Suppressor macrophage treated with lipopolysaccharide for 1 hour (primary cell): ENCODE measurements at regions not wholly inside any gene's neighbourhood (a gene's known extent, or its start where the extent isn't known, plus 50 kb on each side); places are given as distances from the start of the nearest gene placed in this dataset.

Source experiments
- DNase-seq, 3 donors: peaks; one replicate each; pipeline ENCODE4 v3.0.0-alpha.2; 2020 to 2022

DNA sequence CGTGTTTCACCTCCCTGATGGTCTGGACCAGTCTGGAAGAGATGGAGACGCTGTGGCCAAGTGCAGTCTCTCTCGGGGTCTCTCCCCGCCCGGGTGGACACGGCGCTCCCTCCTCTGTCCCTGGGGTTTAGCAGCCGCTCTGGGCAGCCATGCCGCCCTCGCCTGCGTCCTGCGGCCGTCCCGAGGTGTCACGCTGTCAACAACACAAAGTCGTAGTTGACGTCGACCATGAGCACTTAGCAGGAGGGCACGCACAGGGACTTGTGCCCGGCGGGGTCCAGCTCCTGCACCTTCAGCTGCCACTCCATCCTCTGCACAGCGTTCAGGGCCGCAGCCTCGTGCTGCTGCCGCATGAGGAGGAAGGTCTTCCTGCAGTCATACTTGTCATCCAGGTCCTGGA lies 368.9 kb downstream of the CDH9 start:
- no peak for DNase-seq

DNA sequence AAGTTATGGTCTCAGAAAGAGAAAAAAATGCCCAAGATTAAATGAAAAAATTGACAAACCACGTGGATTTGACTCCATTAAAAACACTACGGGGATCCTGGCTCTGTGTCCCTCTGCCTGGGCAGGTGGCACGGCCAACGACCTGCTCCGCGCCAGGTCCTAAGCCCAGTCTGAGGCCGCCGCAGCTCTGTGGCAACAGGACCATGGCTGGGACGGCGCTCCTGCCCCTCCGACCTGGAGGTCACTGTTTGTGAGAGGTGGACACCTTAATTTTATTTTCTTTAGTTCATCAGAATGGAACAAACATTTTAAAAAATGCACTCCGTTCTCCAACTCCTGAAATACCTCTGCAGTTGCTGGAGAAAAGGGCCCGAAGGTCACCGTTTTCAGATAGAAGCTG lies 369.4 kb downstream of the CDH9 start:
- DNase-seq: no peak

GRCh38 chr5:26666371-26666770 lies 372.0 kb downstream of the CDH9 start:
- no peak for DNase-seq

DNA sequence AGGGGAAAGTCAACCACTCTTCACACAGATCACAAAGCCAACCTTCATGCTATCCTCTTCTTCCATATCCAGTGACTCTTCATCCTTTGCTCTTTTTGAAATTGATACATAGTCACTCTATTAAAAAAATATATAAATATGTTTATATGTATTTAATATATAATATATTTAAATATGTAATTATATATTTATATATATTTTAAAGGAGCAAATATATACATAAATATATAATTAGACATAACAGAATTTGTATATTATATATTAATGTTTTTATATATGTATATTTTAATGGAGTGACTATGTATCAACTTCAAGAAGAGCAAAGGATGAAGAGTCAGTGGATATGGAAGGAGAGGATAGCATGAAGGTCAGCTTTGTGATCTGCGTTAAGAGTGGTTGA lies 374.9 kb downstream of the CDH9 start:
- DNase-seq: no peak

DNA sequence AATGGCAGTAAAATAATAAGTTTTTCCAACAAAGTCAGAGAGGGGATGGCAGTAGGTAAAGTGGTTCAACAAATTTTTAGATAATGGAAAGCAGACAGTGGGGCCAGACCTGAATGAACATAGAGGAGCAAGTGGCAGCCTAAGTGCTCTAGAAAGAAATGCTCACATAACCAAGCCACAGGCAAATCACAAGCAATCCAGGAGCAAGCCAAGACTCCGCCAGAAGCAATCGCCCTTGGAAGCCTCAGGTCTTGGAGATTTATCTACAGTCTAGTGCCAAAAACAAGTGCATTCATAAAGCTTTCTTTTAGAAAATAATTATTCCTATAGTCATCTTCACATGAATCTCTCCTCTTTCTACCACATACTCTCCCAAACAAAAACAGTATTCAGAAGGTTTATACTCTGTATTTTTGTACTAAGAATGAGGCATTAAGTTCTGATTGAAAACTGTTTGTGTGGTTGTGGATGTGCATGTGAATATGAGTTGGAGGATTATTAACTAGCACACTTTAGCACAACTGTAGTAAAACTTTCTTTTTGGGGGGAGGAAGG lies 375.5 kb downstream of the CDH9 start:
- DNase-seq: no peak

- DNase-seq: no peak
Observed at GRCh38 chr5:26660116-26660515, 378.3 kb downstream of the CDH9 start.

GRCh38 chr5:26649000-26649399 lies 389.4 kb downstream of the CDH9 start:
- no peak for DNase-seq

DNA sequence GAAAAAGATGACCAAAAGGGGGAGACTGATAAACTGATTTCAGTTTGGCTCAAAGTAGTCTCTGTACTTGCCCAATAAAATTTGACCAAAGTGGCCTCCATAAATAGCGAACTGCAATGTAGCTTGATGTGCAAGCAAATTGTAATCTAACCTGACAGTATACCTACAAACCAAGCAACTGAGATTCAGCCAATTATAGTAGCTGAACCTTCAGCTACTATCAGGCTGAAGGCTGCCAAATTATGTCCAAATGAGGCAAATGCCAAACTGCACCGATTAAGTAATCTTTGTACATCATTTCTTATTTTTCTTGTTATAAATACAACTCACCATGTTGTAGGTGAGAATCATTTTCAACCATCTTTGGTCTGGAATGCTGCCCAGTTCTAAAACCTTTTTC lies 390.6 kb downstream of the CDH9 start:
- no peak for DNase-seq

DNA sequence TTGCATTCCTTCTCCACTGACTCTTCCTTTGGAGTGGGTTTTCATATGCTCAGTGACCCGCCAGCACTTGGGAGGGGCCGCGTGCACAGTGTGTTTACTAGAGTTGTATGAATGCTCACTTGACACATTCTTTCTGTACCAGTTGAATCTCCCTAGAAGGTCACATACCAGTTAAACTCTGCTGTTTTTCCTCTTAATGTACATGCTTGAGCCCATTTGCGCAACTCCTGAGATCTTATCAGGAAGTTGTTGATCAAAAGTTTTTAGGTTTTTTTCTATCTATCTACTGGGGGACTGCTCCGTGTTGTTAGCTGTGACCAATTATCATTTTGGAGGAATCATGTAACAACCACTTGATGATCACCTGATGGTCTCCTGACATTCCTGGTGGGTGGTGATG lies 392.7 kb downstream of the CDH9 start:
- DNase-seq: no peak

DNA sequence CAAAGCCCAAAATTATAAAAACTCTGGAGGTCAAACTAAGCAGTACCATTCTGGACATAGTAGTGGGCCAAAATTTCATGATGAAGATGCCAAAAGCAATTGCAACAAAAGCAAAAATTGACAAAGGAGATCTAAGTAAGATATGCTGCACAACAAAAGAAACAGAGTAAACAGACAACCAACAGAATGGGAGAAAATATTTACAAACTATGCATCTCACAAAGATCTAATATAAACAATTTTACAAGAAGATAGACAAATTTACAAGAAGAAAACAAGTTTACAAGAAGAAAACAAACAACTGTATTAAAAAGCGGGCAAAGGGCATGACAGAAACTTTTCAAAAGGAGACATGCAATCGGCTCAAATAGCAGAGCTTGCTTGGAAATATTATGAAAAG lies 396.9 kb downstream of the CDH9 start:
- DNase-seq: no peak

- DNase-seq: no peak
Observed at GRCh38 chr5:26625099-26625498, 413.3 kb downstream of the CDH9 start.

GRCh38 chr5:26622947-26623346 lies 415.4 kb downstream of the CDH9 start:
- no peak for DNase-seq

DNA sequence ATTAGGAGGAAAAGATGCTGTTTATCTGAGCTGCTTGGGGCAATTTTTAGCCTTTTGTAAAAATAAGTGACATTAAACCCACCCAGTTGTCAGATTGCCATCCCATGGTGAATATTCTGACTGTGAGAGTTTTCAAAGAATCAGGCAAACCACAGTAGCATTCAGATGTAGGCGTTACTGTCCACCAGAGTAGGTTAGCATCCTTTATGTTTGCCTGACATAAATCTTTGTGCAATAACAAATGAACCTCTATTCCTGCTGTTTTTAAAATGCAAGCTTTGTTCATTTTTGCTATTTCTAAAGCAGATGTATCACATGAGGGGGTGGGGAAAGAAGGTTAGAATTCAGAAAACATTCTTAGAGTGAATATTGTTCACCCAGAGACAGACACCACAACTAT lies 427.8 kb downstream of the CDH9 start:
- no peak for DNase-seq

DNA sequence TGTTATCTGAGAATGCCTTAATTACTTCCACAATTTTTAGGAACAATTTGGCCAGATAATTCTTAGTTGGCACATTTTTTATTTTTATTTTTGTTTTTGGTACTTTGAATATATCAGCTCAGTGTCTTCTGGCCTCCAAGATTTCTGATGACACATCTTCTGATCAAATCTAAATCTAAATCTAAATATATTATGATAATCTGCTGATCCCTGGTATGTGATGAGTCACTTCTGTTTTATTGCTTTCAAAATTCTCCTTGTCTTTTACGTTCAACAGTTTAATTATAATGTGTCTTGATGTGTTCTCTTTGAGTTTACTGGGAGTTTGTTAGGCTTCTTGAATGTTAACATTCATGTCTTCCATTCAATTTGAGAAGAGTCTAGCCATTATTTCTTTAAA lies 436.8 kb downstream of the CDH9 start:
- DNase-seq: no peak

- DNase-seq: peak in 1 of 3 donors; percentile 0
Observed at GRCh38 chr5:26582350-26583045, 455.9 kb downstream of the CDH9 start.

- DNase-seq: no peak
Observed at GRCh38 chr5:26579712-26580111, 458.7 kb downstream of the CDH9 start.

DNA sequence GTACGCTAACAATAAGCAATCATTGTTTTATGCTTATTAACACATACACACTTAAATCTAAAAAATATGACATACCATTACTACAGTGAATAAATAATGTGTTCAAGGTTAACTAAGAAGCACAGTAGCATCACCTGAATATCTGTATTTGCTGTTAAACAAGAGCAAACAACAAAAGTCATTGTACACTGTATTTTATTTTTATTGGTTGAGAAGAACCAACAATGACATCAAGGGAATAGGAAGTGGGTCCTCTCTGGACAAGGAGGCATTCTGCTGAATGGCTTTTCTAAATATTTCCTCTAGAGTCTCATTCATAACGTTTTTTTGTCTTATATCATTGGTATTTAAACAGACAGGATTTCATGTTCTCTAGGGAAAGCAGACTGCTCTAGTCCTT lies 460.4 kb downstream of the CDH9 start:
- DNase-seq: no peak

DNA sequence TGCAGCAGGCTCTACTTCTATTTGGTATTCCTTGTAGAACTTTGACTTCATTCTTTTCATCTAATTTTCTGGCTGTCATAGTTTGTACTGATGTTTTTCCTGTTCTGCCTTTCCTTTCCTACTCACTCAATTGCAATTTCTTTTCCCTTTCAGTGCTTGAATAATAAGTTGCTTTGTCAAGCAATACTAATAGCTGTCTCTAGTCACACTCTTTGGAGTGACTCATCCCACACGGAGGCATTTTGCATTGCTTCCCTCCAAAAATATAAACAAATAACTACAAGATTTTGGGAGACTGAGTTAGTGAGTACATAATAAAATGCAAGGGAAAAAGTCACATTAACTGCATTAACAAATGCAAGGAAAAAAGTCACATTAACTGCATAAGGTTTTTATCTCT lies 465.9 kb downstream of the CDH9 start:
- no peak for DNase-seq

GRCh38 chr5:26569929-26570258 lies 468.5 kb downstream of the CDH9 start:
- DNase-seq: no peak

GRCh38 chr5:26569241-26569928 lies 469.0 kb downstream of the CDH9 start:
- DNase-seq: no peak

DNA sequence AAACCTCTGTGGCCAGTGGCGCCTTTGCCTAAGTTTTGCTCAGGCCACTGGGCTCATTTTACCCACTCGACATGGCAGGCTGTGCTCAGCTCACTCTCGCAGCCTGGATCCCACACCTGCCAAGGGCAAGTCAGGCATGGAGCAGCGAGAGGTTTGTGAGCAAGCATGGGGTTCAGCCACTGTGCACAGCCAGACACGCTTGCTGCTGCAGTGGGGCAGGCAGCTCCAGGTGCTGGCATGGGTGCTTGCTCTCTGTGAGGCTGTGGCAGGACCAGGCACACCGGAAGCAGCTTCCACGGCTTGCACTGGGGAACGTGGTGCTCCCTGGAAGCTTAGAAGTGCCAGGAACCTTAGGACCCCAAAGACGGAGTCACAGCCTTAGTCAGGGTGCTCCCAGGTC lies 470.1 kb downstream of the CDH9 start:
- DNase-seq: no peak

DNA sequence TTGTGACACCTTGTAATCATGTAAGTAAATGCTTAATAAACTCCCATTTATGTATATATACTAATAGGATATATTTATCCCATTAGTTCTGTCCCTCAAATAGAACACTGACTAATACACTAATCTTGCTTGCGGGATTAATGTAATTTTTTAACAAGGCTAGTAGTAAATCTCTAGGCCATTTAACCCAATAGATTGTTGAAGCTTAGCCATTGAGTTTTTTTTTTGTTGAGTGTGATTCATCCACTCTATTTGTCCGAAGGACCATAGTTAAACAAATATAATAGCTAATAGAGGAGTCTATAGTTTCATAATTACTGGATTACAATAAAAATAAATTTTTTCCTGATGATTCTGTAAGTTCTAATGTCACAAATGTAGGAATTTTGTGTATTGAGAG lies 474.4 kb downstream of the CDH9 start:
- DNase-seq: no peak

DNA sequence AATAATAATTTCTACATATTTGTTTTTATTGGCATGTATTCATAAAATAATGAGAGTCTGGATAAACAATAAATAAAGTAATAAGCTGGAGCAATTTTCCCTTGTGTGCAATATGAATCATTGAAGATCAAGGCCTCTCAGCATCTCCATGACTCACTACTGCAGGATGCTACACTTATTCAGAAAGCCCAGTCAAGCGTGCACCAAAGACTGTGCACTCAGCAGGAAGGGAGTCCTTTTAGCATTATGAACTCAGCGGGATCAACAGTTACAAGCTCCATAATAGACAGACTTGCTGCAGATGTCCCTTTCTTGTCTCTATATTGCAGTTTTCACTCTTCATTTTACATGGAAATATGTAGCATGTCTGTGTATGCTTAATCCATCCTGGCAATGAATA lies 485.3 kb downstream of the CDH9 start:
- no peak for DNase-seq

- DNase-seq: no peak
Observed at GRCh38 chr5:26543987-26544386, 494.4 kb downstream of the CDH9 start.

DNA sequence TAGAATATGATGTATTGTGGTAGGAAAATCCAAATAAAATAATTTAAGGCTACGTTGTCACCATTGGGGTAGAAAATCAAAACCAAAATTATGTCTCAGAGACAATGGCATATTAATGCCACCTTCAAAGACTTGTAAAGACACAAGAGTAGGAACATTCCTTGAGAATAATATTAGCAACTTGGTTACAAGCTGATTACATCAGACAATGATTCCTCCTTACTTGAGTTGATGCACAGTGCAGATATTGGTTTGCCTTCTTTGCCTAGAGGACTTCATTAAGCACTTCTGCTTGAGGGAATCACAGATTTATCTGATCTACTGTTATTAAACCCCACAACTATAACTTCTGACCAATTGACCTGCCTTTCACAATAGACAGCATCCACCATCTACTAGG lies 500.2 kb downstream of the CDH9 start:
- no peak for DNase-seq
